Esophagus mucosa (tissue), 1 donor: ENCODE measurements at regions not wholly inside any gene's neighbourhood (a gene's known extent, or its start where the extent isn't known, plus 50 kb on each side); places are given as distances from the start of the nearest gene placed in this dataset.

ENCODE experiments used
- ATAC-seq: fragments of 200-7000 bp; cut with Tn5 transposase; one replicate; pipeline ENCODE4 v1.9.1; 2020
- donor health status: DM: yes; HTN: yes; CAD: no.

- ATAC-seq: no peak
Measured at GRCh38 chr11:64457416-64458010, 98.2 kb upstream of the SLC22A11 start.

- ATAC-seq: no peak
Measured at GRCh38 chr11:64458997-64459396, 96.7 kb upstream of the SLC22A11 start.

- no peak for ATAC-seq
Measured at GRCh38 chr11:64459609-64460008, 96.1 kb upstream of the SLC22A11 start.

GRCh38 chr11:64461081-64461480 is 94.7 kb upstream of the SLC22A11 start:
- ATAC-seq: no peak

DNA sequence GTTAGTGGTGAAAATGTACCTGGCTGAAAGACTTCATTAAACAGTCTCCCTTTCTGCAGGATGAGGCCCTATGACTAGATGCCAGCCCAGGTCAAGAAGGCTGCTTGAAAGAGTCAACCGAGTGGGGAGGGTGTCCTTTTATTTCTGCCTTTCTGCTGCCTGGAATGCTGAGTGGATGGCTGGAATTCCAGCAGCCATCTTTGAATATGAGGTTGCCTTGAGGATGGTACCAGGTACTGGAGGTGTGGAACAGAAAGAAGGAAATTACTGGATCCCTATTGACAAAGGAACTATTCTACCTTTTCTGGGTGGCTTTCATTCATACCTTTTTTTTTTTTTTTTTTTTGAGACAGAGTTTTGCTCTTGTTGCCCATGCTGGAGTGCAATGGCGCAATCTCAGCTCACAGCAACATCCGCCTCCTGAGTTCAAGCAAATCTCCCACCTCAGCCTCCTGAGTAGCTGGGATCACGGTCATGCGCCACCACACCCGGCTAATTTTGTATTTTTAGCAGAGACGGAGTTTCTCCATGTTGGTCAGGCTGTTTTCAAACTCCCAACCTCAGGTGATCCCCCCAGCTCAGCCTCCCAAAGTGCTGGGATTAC is 89.5 kb upstream of the SLC22A11 start:
- no peak for ATAC-seq

DNA sequence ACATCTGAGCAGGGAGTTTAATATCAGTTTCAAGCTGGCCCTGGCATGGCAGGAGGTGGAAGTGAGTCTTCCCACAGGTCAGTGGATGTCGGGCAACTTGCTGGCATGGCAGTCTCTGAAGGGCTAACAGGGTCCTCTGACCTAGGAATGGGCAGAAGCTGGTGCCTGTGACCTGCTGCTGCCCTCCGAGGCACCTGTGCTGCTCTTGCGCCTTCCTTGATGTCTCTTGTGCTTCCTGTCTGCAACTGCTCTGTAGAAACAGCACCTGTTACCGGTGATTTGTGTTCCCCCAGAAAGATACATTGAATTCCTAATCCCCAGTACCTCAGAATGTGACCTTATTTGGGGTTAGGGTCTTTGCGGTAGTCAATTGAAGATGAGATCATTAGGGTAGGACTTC is 86.5 kb upstream of the SLC22A11 start:
- no peak for ATAC-seq

GRCh38 chr11:64472593-64473455 is 82.9 kb upstream of the SLC22A11 start:
- ATAC-seq: no peak

- ATAC-seq: no peak
Measured at GRCh38 chr11:64474680-64475079, 81.1 kb upstream of the SLC22A11 start.

DNA sequence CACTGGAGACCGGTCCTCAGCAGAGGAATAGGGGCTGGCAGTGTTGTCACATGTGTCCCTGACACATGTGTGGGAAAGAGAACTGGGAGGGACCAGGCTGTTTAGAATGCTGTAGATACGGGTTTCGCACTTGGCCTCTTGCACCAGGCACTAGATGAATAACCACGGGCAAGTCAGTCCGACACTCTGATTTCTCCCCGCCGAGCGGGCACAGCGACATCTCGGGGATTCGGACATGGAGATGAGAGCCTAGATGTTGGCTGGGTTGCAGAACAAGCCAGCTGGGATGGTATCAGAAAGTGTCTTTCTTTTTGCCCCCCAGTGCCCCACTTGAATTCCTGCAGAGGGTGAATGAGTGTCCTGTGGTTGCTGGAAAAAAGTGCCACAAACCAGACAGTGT is 80.6 kb upstream of the SLC22A11 start:
- no peak for ATAC-seq

DNA sequence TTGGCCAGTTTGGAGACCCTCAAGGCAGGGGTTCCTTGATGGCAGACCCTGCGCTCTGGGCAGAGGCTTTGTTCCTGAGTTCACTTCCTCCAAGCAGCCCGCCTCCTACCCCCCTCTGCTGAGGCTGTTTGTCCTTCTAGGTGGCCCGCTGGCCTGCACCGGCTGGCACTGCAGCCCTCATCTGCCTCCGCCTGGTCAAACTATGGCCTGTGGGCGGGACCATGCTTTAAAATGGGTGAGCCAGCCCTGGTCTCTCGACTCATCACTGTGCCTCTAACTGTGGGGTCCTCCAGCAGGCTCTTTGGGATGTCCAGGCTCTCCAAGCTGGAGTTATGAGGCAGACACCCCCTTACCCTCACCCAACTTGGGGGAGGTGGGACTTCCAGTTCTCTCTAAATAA is 78.9 kb upstream of the SLC22A11 start:
- ATAC-seq: no peak

DNA sequence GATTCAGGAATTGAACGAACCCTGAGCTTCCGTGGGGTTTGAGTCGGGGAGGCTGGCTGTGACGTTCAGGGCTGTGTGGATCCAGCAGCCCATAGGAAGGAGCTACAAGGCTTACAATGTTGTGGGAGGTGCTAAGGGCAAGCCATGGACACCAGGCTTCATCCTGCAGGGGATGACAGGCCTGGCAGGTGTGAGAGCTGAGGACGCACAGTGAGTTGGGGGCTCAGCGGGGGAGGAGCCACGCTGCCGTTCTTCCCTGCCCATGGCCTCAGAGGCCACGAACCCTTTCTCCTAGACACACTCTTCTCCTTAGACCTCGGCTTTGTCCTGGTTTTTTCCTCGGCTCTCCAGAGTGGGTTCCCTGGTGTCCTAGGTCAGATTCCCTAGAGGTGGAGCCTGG is 78.1 kb upstream of the SLC22A11 start:
- no peak for ATAC-seq

DNA sequence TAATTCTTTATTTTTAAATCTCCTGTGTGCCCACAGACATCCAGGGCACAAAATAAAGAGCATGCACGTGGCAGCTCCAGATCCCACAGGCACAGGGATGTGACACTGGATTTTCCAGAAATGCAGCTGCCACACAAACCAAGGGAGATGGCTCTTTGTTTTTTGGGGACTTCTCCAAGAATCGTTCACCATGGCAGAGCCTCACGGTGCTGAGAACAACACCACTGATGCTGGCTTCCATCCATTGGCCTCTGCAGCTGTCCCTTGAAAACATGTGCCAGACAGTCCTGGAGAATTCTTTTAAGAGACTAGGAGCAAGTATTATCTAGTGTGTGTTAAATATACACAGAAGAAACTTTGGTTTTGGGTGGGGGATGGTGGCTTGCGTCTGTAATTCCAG is 73.2 kb upstream of the SLC22A11 start:
- ATAC-seq: no peak

- ATAC-seq: no peak
Measured at GRCh38 chr11:64484191-64485022, 71.3 kb upstream of the SLC22A11 start.

DNA sequence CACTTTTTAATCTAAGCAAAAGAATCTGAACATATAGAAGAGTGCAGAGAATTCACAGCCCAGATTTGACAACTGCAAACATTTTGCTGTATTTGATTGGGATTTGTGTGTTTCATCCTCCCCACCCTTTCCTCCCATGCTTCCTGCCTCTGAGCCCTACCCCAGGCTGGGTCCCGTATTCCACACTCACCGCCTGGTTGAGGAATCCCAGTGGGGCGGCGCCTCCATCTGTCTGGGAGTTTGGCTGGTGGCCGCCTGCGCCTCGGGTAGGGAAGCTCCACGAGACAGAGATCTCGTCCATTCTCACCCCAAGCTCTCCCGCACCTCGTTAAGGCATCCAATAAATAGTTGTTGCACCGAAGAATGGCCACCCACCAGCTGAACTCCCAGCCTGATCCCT is 70.7 kb upstream of the SLC22A11 start:
- ATAC-seq: no peak

GRCh38 chr11:64489831-64490441 is 65.8 kb upstream of the SLC22A11 start:
- peak; percentile 84 for ATAC-seq

- no peak for ATAC-seq
Measured at GRCh38 chr11:64490562-64491216, 65.1 kb upstream of the SLC22A11 start.

- no peak for ATAC-seq
Measured at GRCh38 chr11:64492561-64492960, 63.2 kb upstream of the SLC22A11 start.

GRCh38 chr11:64498136-64498535 is 57.6 kb upstream of the SLC22A11 start:
- ATAC-seq: no peak

DNA sequence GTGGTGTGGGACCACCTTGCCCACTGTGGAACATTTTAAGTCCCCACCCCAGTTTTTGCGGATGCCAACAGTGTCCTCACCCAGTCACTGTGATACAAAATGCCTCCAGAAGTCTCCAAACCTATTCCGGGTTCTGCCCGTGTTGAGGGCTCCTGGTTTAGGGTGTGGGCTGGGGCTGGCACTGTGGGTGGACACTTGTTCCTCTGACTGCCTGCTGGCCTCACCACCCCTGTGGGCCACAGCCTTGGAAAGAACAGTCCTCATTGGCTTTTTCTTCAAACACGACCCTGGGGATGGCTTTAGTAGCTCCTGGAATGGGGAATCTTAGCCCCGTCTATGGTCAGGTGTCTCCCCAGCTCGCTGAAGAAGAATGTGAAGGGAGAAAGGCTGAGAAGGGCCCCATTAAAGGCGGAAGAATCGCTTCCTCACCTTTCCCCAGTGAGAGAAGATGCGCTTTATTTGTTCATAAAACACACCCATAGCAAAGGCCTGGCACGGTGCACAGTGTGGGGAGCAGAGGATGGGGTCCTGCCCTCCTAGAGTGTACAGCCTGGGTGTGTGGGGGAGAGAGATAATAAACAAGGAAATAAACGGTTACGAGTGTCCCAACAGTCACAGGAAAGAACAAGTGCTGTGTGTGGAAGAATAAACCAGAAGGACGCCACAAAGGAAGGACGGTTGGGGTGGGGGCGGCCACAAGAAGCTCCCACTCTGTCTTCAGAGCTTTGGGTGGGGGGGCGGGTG is 56.3 kb upstream of the SLC22A11 start:
- ATAC-seq: no peak

- ATAC-seq: no peak
Measured at GRCh38 chr11:64500176-64501013, 55.3 kb upstream of the SLC22A11 start.
